NCI-H1048 (cell line): ENCODE measurements at regions not wholly inside any gene's neighbourhood (a gene's known extent, or its start where the extent isn't known, plus 50 kb on each side); places are given as distances from the start of the nearest gene placed in this dataset.

Experiments
- DNase-seq: peaks from one replicate; lab custom pipeline; 2025; lab: John Stamatoyannopoulos, UW

GRCh38 chr1:118246646-118247045 lies 61.6 kb upstream of the SPAG17 start:
- no peak for DNase-seq

GRCh38 chr1:118244194-118244593 lies 59.2 kb upstream of the SPAG17 start:
- DNase-seq = no peak

- no peak for DNase-seq
Observed at GRCh38 chr1:118243269-118243668, 58.2 kb upstream of the SPAG17 start.
